B cell (primary cell): ENCODE measurements at regions not wholly inside any gene's neighbourhood (a gene's known extent, or its start where the extent isn't known, plus 50 kb on each side); places are given as distances from the start of the nearest gene placed in this dataset.

Experiments
- EZH2 ChIP-seq: IDR thresholded peaks from 2 replicates; pipeline ENCODE4 v1.6.1; 2012; ENCODE audit warnings: borderline replicate concordance, low read depth, mild to moderate bottlenecking, moderate library complexity, low read length; ENCODE audit not compliant: insufficient read depth, poor library complexity, severe bottlenecking
- TF ChIP-seq, protein P1 (sequence below): fragments of 200-600 bp; IDR thresholded peaks from one replicate; pipeline ENCODE4 v1.8.0; 2022; ENCODE audit warnings: antibody characterized with exemption, mild to moderate bottlenecking

GRCh38 chr2:176612736-176613135, 343.5 kb downstream of the MTX2 start:
- TF ChIP-seq, protein P1, sequence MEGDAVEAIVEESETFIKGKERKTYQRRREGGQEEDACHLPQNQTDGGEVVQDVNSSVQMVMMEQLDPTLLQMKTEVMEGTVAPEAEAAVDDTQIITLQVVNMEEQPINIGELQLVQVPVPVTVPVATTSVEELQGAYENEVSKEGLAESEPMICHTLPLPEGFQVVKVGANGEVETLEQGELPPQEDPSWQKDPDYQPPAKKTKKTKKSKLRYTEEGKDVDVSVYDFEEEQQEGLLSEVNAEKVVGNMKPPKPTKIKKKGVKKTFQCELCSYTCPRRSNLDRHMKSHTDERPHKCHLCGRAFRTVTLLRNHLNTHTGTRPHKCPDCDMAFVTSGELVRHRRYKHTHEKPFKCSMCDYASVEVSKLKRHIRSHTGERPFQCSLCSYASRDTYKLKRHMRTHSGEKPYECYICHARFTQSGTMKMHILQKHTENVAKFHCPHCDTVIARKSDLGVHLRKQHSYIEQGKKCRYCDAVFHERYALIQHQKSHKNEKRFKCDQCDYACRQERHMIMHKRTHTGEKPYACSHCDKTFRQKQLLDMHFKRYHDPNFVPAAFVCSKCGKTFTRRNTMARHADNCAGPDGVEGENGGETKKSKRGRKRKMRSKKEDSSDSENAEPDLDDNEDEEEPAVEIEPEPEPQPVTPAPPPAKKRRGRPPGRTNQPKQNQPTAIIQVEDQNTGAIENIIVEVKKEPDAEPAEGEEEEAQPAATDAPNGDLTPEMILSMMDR = no peak
- no peak for TF ChIP-seq EZH2
